Activated naive CD8-positive, alpha-beta T cell treated with anti-CD3 and anti-CD28 coated beads for 36 hours (primary cell): ENCODE measurements at regions not wholly inside any gene's neighbourhood (a gene's known extent, or its start where the extent isn't known, plus 50 kb on each side); places are given as distances from the start of the nearest gene placed in this dataset.
"Not testable (repeated sequence)": the region's sequence is repeated elsewhere in the genome, so short reads cannot be mapped to it uniquely, and the experiment has no call there.

Experiments
- DNase-seq: peaks from one replicate; pipeline ENCODE4 v3.0.0; 2021
- H3K27ac Mint-ChIP-seq: one replicate; pipeline ENCODE4 v1.8.0; 2022; ENCODE audit warnings: mild to moderate bottlenecking, moderate library complexity, mixed read lengths
- H3K27me3 Mint-ChIP-seq: one replicate; pipeline ENCODE4 v1.8.0; 2022; ENCODE audit warnings: mild to moderate bottlenecking, mixed read lengths
- H3K36me3 Mint-ChIP-seq: one replicate; pipeline ENCODE4 v1.8.0; 2021; ENCODE audit warnings: mild to moderate bottlenecking, mixed read lengths
- H3K4me1 Mint-ChIP-seq: one replicate; pipeline ENCODE4 v1.8.0; 2021; ENCODE audit warnings: mixed read lengths
- H3K4me3 Mint-ChIP-seq: one replicate; pipeline ENCODE4 v1.8.0; 2022; ENCODE audit warnings: mild to moderate bottlenecking, moderate library complexity, mixed read lengths
- H3K9me3 Mint-ChIP-seq: one replicate; pipeline ENCODE4 v1.8.0; 2022; ENCODE audit warnings: mixed read lengths

GRCh38 chr2:58586178-58586577, 345.1 kb upstream of the FANCL start:
- not testable (repeated sequence) for H3K4me1 Mint-ChIP-seq, H3K36me3 Mint-ChIP-seq, DNase-seq, H3K4me3 Mint-ChIP-seq, H3K27me3 Mint-ChIP-seq, H3K9me3 Mint-ChIP-seq, H3K27ac Mint-ChIP-seq

- Mint-ChIP-seq H3K27me3 (no peaks in the 10 kb centered on the region), H3K4me1 (no peaks in the 10 kb centered on the region), H3K9me3 (no peaks in the 10 kb centered on the region), H3K36me3 (no peaks in the 10 kb centered on the region), H3K27ac (no peak overlapping the region), H3K4me3 (no peak overlapping the region)
- no peak for DNase-seq
Observed at GRCh38 chr2:58585233-58585632, 344.1 kb upstream of the FANCL start.

- Mint-ChIP-seq H3K27ac (no peak overlapping the region), H3K9me3 (no peaks in the 10 kb centered on the region), H3K36me3 (no peaks in the 10 kb centered on the region), H3K4me1 (no peaks in the 10 kb centered on the region), H3K4me3 (no peak overlapping the region), H3K27me3 (no peaks in the 10 kb centered on the region)
- no peak for DNase-seq
Observed at GRCh38 chr2:58584606-58585118, 343.5 kb upstream of the FANCL start.

GRCh38 chr2:58578276-58578675, 337.2 kb upstream of the FANCL start:
- Mint-ChIP-seq H3K9me3 (no peaks in the 10 kb centered on the region), H3K4me3 (no peak overlapping the region), H3K27ac (no peak overlapping the region), H3K36me3 (no peaks in the 10 kb centered on the region), H3K4me1 (no peaks in the 10 kb centered on the region), H3K27me3 (peaks cover 5% of the 10 kb centered on the region)
- DNase-seq = no peak

GRCh38 chr2:58574873-58575272, 333.7 kb upstream of the FANCL start:
- H3K4me1 Mint-ChIP-seq = peaks cover 10% of the 10 kb centered on the region
- DNase-seq = no peak
- no peaks in the 10 kb centered on the region for H3K36me3 Mint-ChIP-seq
- no peak overlapping the region for H3K4me3 Mint-ChIP-seq
- no peaks in the 10 kb centered on the region for H3K9me3 Mint-ChIP-seq
- H3K27ac Mint-ChIP-seq = no peak overlapping the region
- H3K27me3 Mint-ChIP-seq = peaks cover 5% of the 10 kb centered on the region

- H3K27ac Mint-ChIP-seq = no peak overlapping the region
- H3K9me3 Mint-ChIP-seq = no peaks in the 10 kb centered on the region
- H3K4me1 Mint-ChIP-seq = peaks cover 16% of the 10 kb centered on the region
- no peaks in the 10 kb centered on the region for H3K36me3 Mint-ChIP-seq
- no peak for DNase-seq
- H3K27me3 Mint-ChIP-seq = peaks cover 3% of the 10 kb centered on the region
- H3K4me3 Mint-ChIP-seq = no peak overlapping the region
Observed at GRCh38 chr2:58572731-58573130, 331.6 kb upstream of the FANCL start.

- Mint-ChIP-seq H3K4me3 (no peak overlapping the region), H3K36me3 (no peaks in the 10 kb centered on the region), H3K4me1 (peaks cover 16% of the 10 kb centered on the region), H3K27ac (no peak overlapping the region), H3K9me3 (no peaks in the 10 kb centered on the region), H3K27me3 (peaks cover 3% of the 10 kb centered on the region)
- DNase-seq = peak; percentile 2
Observed at GRCh38 chr2:58571181-58571852, 330.2 kb upstream of the FANCL start.

- peak; percentile 2 for DNase-seq
- H3K4me1 Mint-ChIP-seq = peaks cover 16% of the 10 kb centered on the region
- no peaks in the 10 kb centered on the region for H3K36me3 Mint-ChIP-seq
- H3K27me3 Mint-ChIP-seq = peaks cover 3% of the 10 kb centered on the region
- no peak overlapping the region for H3K4me3 Mint-ChIP-seq
- no peaks in the 10 kb centered on the region for H3K9me3 Mint-ChIP-seq
- no peak overlapping the region for H3K27ac Mint-ChIP-seq
Observed at GRCh38 chr2:58569475-58570185, 328.5 kb upstream of the FANCL start.

GRCh38 chr2:58568901-58569300, 327.8 kb upstream of the FANCL start:
- H3K27me3 Mint-ChIP-seq = peaks cover 3% of the 10 kb centered on the region
- no peaks in the 10 kb centered on the region for H3K9me3 Mint-ChIP-seq
- peaks cover 16% of the 10 kb centered on the region for H3K4me1 Mint-ChIP-seq
- no peak overlapping the region for H3K27ac Mint-ChIP-seq
- H3K36me3 Mint-ChIP-seq = no peaks in the 10 kb centered on the region
- H3K4me3 Mint-ChIP-seq = no peak overlapping the region
- no peak for DNase-seq

- H3K4me3 Mint-ChIP-seq = no peak overlapping the region
- no peak for DNase-seq
- H3K9me3 Mint-ChIP-seq = no peaks in the 10 kb centered on the region
- no peaks in the 10 kb centered on the region for H3K36me3 Mint-ChIP-seq
- H3K4me1 Mint-ChIP-seq = no peaks in the 10 kb centered on the region
- H3K27ac Mint-ChIP-seq = no peak overlapping the region
- H3K27me3 Mint-ChIP-seq = no peaks in the 10 kb centered on the region
Observed at GRCh38 chr2:58562276-58562675, 321.2 kb upstream of the FANCL start.

GRCh38 chr2:58560531-58560930, 319.4 kb upstream of the FANCL start:
- H3K36me3 Mint-ChIP-seq = no peaks in the 10 kb centered on the region
- H3K9me3 Mint-ChIP-seq = no peaks in the 10 kb centered on the region
- no peak overlapping the region for H3K27ac Mint-ChIP-seq
- no peaks in the 10 kb centered on the region for H3K4me1 Mint-ChIP-seq
- DNase-seq = no peak
- H3K4me3 Mint-ChIP-seq = no peak overlapping the region
- no peaks in the 10 kb centered on the region for H3K27me3 Mint-ChIP-seq

GRCh38 chr2:58558881-58559280, 317.8 kb upstream of the FANCL start:
- no peaks in the 10 kb centered on the region for H3K9me3 Mint-ChIP-seq
- no peaks in the 10 kb centered on the region for H3K36me3 Mint-ChIP-seq
- DNase-seq = no peak
- no peak overlapping the region for H3K4me3 Mint-ChIP-seq
- no peaks in the 10 kb centered on the region for H3K27me3 Mint-ChIP-seq
- H3K4me1 Mint-ChIP-seq = no peaks in the 10 kb centered on the region
- H3K27ac Mint-ChIP-seq = no peak overlapping the region

- Mint-ChIP-seq H3K27me3 (no peaks in the 10 kb centered on the region), H3K4me3 (no peak overlapping the region), H3K9me3 (no peaks in the 10 kb centered on the region), H3K36me3 (no peaks in the 10 kb centered on the region), H3K27ac (no peak overlapping the region), H3K4me1 (no peaks in the 10 kb centered on the region)
- DNase-seq = no peak
Observed at GRCh38 chr2:58557176-58557575, 316.1 kb upstream of the FANCL start.

- DNase-seq = no peak
- Mint-ChIP-seq H3K36me3 (no peaks in the 10 kb centered on the region), H3K4me1 (no peaks in the 10 kb centered on the region), H3K27ac (no peak overlapping the region), H3K27me3 (no peaks in the 10 kb centered on the region), H3K4me3 (no peak overlapping the region), H3K9me3 (no peaks in the 10 kb centered on the region)
Observed at GRCh38 chr2:58553937-58554336, 312.8 kb upstream of the FANCL start.

GRCh38 chr2:58553522-58553921, 312.4 kb upstream of the FANCL start:
- Mint-ChIP-seq H3K27me3 (no peaks in the 10 kb centered on the region), H3K9me3 (no peaks in the 10 kb centered on the region), H3K4me3 (no peak overlapping the region), H3K4me1 (no peaks in the 10 kb centered on the region), H3K36me3 (no peaks in the 10 kb centered on the region), H3K27ac (no peak overlapping the region)
- DNase-seq = no peak
